GM20000 (cell line): ENCODE measurements at regions not wholly inside any gene's neighbourhood (a gene's known extent, or its start where the extent isn't known, plus 50 kb on each side); places are given as distances from the start of the nearest gene placed in this dataset.

Experiments used
- DNase-seq: peaks from one replicate; pipeline ENCODE4 v3.0.0; 2012; ENCODE audit warnings: low spot score
- CTCF ChIP-seq: IDR thresholded peaks from 2 replicates; pipeline ENCODE4 v1.5.1; 2012; ENCODE audit warnings: mild to moderate bottlenecking, control low read depth; ENCODE audit errors: extremely low read depth, missing control alignments

GRCh38 chr1:208551633-208552320 is 307.6 kb upstream of the PLXNA2 start:
- no peak for DNase-seq
- TF ChIP-seq CTCF = no peak

- no peak for DNase-seq
These were observed 308.7 kb upstream of the PLXNA2 start for GRCh38 chr1:208552928-208553327.

GRCh38 chr1:208556461-208556860 is 312.3 kb upstream of the PLXNA2 start:
- TF ChIP-seq CTCF = no peak
- DNase-seq = no peak

More at GRCh38 chr1:208552928-208553327, 308.7 kb upstream of the PLXNA2 start:
- TF ChIP-seq CTCF = no peak

DNA sequence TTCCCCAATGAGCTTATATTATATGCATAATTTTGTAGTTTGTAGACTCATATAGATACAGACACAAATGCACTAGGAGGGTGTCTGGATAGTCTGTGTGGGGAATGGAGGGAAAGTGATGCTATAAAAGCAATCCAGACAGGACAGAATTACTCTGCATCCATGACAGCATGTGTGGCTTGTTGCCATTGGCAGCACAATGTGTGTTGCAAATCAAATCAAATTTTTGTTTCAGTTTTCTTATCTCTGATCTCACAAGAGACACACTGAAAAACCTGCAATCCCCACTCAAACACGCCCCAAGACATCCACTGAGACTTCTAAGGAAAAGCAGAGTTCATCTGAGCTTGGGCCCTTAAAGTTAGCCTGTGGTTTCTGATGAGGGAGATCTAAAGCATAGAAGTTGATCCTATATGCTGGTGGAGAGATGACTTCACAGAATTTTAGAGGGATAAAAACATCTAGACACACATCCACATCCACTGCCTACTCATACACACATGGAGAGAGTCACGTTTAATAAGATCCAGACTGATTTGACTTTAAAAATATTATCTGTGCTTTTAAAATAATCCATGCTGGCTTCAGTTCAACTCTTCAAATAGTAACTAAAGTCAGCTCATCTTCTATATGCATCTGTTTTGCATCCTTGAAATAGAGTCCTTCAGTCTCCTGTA is 313.0 kb upstream of the PLXNA2 start:
- no peak for DNase-seq
- TF ChIP-seq CTCF = no peak

GRCh38 chr1:208557723-208558094 is 313.5 kb upstream of the PLXNA2 start:
- no peak for TF ChIP-seq CTCF
- no peak for DNase-seq

DNA sequence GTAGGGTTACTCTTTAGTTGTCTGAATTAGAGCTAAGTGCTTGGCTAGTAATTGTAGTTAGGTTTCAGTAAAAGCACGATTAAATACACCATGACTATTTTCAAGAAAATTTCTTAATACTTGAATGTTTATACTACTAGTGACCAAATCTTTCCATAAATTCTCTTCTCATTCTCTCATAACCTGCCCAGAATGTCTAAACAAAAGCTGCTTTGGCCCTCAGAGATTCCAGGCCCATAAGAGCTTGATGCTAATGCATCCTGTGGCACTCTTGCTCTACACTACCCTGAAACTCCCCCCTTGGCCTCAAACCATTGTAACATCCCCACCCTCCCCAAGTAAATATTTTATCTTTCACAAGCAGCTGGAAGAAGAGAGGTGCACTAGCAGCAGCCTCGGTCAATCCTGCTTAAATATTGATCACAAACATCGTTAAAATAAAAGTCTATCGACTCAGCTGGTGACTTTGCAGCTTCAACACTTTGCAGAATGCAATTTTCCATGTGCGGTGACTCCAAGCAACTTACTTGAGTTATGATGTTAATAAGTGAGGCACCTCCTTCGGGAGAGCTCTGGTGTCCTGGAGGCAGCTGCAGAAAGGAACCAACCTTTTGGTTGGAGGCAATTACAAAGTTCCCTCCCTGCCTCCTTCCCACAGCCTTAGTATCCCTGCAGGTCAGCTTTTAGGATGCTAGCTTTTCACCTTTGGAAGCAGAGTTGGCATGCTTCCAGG is 315.6 kb upstream of the PLXNA2 start:
- no peak for TF ChIP-seq CTCF
- DNase-seq = no peak
